H1 (cell line): ENCODE measurements at regions not wholly inside any gene's neighbourhood (a gene's known extent, or its start where the extent isn't known, plus 50 kb on each side); places are given as distances from the start of the nearest gene placed in this dataset.

ENCODE experiments used
- BCL11A ChIP-seq, 2 experiments: IDR thresholded peaks; one replicate each; pipeline ENCODE4 v1.6.1; 2011; ENCODE audit warnings: low read depth in 2 of 2, low read length in 2 of 2, mild to moderate bottlenecking in 2 of 2
- CHD7 ChIP-seq: fragments of 300-600 bp; sonication (generic); IDR thresholded peaks from 2 replicates; pipeline ENCODE4 v1.7.1; 2012; ENCODE audit warnings: low read length, moderate library complexity, mild to moderate bottlenecking, inconsistent platforms; ENCODE audit not compliant: insufficient replicate concordance
- CTCF ChIP-seq, 3 experiments: IDR thresholded peaks; 1 replicate in 2 of 3; 2 replicates in 1 of 3; pipeline versions ENCODE4 v1.5.1 to v1.6.1; 2011; ENCODE audit warnings: low read length in 3 of 3, mild to moderate bottlenecking in 3 of 3, inconsistent platforms in 2 of 3, low read depth in 1 of 3, moderate library complexity in 1 of 3; ENCODE audit not compliant: insufficient read depth in 1 of 3; ENCODE audit errors: control extremely low read depth in 1 of 3
- GTF2F1 ChIP-seq: IDR thresholded peaks from 2 replicates; pipeline ENCODE4 v1.6.1; 2012; ENCODE audit warnings: low read depth, low read length, improper control_type of control experiment, borderline replicate concordance
- POLR2AphosphoS5 ChIP-seq: IDR thresholded peaks from 2 replicates; pipeline ENCODE4 v1.6.1; 2011; ENCODE audit warnings: low read depth, low read length
- SAP30 ChIP-seq: fragments of 300-600 bp; sonication (generic); IDR thresholded peaks from 2 replicates; pipeline ENCODE4 v1.7.1; 2012; ENCODE audit warnings: low read length, moderate library complexity, mild to moderate bottlenecking, inconsistent platforms; ENCODE audit not compliant: insufficient read depth, insufficient replicate concordance
- TAF7 ChIP-seq: optimal IDR thresholded peaks from 2 replicates; pipeline ENCODE3; 2011; ENCODE audit warnings: low read depth, mild to moderate bottlenecking, inconsistent platforms, low read length, moderate library complexity, borderline replicate concordance

GRCh38 chr11:11787305-11788062, 54.3 kb upstream of the USP47 start (continued):
- no peak for TF ChIP-seq CHD7
- TF ChIP-seq TAF7 = no peak
- TF ChIP-seq GTF2F1 = no peak
- peak; percentile 53 to 83 (median 81) for TF ChIP-seq CTCF (IDR thresholded peaks at IDR 0.05; ENCODE audit: control extremely low read depth in 1 of 3, insufficient read depth in 1 of 3, low read depth in 1 of 3, low read length in 3 of 3)
- TF ChIP-seq BCL11A (IDR thresholded peaks at IDR 0.05; ENCODE audit: low read depth in 2 of 2, low read length in 2 of 2) = no peak
- TF ChIP-seq POLR2AphosphoS5 = no peak
- TF ChIP-seq SAP30 = no peak
